ENCODE measurements at regions not wholly inside any gene's neighbourhood (a gene's known extent, or its start where the extent isn't known, plus 50 kb on each side); places are given as distances from the start of the nearest gene placed in this dataset.

GRCh38 chr10:121405096-121405495, 193.1 kb downstream of the FGFR2 start:
- TF ChIP-seq POLR2AphosphoS5 (IDR thresholded peaks at IDR 0.05) (no peak), CTCF (IDR thresholded peaks at IDR 0.05 in 8 of 11, conservative IDR thresholded peaks at IDR 0.05 in 3 of 11) (no peak)
